ENCODE measurements at regions not wholly inside any gene's neighbourhood (a gene's known extent, or its start where the extent isn't known, plus 50 kb on each side); places are given as distances from the start of the nearest gene placed in this dataset.

DNA sequence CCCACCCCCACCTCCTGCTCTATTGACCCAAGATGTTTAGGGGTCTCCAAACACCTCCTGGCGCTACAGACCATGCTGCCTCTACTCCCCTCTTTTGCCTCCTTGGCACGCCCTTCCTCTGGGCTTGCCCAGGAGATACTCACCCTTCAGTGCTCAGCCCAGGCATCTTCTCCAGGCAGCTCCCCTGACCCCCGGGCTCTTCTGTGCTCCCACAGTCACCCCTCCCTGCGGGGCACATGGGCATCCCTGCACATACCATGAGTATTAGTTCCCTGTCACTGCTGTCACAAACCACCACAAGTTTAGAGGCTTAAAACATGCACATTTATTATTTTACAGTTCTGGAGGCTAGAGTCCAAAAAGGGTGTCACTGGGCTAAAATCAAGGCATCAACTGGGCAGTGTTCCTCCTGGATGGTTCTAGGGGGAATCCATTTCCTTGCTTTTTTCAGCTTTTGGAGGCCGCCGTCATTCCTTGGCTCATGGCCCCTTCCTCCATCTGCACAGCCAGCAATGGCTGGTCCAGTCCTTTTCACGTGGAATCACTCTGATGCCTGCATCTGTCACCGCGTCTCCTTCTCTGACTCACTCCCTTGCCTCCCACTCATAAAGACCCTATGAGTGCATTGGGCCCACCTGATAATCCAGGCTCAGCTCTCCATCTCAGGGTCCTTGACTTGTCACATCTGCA, 230.4 kb upstream of the COPS8 start:
- no peak for DNase-seq (ENCODE audit: low read depth)

DNA sequence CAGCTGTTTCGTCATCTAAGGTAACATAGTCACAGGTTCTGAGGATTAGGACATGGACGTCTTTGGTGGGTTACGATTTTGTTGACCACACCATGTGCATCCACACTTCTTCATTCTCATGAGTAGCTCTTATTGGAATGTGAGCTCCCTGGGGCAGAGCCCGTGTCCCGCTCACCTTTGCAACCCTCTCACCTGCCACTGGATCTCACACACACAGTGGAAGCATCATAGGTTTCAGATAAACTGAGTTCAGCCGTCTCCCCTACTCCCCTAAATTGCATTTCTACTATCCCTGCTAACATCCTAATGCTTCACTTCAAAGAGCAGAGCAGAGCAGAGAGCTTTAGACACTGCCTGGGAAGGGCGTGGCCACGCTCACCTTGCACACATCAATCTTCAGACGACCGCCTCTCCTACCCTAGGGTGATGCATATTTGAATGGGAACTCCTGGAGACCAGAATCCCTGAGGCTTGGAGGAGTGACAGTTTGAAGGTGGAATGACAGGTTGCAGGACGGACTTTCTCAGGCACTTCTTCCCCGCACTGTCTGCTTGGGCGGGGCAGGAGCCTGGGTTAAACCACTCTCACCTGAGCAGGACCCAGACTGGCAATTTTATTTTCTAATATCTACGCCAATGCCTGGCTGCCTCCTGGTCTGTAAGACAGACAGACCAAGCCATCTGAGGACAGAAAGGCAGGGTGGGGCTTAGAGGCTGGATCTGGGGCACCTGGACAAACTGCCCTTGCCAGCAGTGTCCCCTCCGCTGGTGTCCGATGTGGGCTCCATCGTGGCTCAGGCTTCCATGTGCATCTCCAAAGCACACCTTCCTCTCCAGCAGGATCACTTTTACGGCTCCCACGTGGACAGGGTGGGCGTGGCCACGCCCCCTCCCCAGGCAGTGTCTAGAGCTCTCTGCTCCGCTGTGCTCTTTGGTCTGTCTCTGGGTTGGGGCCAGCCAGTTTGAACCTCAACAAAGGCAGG, 229.5 kb upstream of the COPS8 start:
- no peak for DNase-seq (ENCODE audit: low read depth)

DNA sequence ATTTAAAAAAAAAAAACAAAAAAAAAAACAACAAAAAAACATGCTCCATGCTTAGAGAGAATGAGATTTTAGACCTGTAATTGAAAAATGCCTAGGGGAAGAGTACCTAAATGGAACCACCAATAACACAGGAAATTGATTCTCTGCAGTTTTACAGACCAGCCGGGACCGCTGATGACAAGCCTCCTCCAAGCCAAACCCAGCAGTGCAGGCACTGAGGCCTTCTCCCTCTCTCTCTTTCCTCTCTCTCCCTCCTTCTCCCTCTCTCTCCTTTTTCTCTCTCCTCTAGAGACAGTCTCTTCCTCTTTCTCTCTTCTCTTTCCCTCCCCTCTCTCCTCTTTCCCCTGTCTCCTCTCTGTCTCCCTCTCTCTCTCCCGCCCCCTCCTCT, 228.8 kb upstream of the COPS8 start:
- DNase-seq (ENCODE audit: low read depth) = no peak

DNA sequence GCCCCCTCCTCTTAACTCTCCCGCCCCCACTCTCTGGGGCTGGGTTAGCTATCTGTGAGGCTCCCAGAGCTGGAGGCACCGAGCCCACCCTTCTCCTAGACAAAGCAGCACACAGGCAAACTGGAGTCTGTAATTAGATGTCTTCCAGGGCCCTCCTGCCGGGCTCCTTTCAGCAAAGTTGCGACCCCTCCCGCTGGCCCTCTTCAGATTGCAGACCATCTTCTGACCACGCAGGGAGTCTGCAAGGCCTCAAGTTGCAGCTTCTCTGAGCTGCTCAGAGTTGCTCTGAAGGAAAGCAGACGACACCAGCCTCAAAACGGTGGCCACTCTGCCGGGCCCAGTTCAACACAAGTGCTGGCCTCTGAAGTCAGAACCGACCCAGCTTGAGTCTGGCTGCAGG, 228.4 kb upstream of the COPS8 start:
- DNase-seq (ENCODE audit: low read depth) = no peak

DNA sequence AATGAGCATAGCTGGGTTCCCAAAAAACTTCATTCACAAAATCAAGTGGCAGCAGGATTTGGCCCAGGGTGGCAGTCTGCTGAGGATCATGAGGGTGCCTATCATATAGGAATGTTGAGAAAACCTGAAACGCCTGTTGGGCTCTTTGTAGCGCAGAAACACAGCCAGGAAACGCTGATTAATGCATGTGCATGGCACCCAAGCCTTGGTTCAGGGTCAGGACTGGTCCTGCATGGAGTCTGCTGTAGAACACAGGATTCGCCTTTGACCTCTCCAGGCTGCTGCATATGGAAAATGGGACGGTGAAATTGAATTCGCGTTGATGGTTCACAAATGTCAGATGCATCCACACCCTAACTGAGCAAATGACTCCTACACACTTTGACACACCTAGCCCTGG, 227.9 kb upstream of the COPS8 start:
- no peak for DNase-seq (ENCODE audit: low read depth)

DNA sequence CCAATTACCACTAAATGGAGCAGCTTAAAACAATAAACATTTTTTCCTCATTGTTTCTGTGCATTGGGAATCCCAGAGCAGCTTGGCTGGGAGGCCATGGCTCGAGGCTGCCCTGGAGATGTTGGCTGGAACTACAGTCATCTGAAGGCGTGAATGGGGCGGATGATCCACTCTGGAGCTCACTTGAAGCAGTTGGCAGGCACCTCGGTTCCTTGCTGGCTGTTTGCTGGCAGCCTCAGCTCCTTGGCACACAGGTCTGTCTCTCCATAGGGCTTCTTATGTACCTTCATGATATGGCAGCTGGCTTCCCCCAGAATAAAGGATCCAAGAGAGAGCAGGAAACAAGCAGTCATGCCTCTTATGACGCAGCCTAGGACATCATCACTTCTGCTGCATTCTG, 227.0 kb upstream of the COPS8 start:
- DNase-seq (ENCODE audit: low read depth) = no peak

DNA sequence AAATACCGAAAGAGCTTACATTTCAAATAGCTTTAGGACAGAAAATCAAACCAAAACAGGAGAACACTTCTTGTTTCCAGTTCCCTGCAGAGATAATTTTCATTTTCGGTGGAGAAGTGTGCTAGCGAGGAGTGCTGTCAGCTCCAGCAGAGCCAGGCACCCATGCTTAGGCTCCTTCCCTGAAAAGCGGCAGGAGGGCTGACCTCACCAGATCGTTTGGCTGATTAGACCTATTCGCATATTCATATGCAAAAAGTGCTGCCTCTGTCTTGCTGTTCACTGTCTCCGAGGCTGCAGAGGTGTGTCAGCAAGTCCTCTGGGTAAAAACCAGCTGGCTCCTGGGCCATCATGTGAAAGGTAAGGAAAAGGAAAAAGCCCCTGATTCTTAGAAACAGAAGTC, 225.8 kb upstream of the COPS8 start:
- no peak for DNase-seq (ENCODE audit: low read depth)

DNA sequence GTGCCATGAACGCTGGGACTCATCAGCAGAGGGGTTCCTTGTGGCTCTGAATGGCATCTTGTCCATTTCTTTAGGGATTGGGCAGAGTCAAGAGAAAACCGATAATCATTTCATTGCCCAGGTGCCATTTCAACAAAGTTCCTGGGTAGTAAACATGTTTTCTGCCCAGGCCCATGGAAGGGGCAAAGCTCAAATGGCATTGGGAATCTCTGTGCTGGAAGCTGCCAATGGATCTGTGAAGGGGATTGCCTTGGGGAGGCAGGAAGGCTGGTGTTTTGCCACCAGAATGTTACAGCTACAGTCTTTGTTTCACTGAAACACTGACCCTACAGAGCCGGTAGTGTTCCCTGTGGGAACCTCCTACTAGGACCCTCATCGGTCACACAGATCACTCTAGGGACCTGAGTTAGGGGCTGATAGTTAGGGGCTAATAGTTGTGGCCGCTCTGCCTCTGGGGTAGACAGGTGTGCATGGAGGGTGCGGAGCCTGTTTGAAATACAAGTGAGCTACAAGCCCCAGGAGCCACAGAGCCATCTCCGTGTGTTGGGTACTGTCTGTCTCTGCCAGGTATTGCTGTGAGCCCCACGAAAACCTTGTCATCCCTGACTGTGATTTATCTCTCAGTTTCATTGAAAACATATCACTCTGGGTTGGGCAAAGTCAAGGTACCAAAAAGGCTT, 224.4 kb upstream of the COPS8 start:
- DNase-seq (ENCODE audit: low read depth) = no peak

DNA sequence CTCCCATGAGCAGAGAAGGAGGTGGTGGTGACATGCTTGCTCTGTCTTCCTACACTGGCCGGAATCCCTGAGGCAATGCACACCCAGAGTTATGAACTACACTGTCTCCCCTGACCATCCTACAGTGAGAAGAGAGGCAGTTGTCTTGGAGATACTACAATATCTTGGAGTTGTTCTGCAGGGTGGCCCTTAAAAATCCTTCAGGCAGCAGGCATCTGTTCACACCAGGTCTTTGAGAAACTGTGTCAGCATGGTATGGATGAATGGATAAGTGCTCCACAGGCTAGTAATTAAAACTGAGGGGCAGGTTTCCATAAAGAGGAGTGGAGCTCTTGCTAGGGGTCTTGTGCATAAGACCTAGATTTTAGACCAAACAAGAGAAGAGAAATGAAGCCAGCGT, 223.7 kb upstream of the COPS8 start:
- no peak for DNase-seq (ENCODE audit: low read depth)

DNA sequence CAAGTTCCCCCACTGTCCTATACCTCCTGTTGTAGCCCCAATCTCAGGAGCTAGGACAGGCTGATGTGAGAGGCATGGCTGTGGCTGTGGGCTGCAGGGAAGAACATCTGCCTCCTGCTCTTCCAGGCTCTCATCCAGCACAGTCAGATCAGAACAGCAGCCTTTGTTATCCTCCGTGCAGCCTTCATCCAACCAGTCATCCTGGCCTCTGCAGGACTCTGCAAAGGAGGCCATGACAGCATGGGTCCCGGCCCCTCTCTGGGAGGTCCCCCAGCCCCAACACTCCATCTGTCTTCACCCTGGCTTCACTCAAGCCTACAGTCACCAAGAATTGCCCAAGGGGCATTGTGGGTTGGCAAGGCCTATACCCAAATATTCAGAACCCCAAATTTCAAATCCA, 223.2 kb upstream of the COPS8 start:
- no peak for DNase-seq (ENCODE audit: low read depth)

DNA sequence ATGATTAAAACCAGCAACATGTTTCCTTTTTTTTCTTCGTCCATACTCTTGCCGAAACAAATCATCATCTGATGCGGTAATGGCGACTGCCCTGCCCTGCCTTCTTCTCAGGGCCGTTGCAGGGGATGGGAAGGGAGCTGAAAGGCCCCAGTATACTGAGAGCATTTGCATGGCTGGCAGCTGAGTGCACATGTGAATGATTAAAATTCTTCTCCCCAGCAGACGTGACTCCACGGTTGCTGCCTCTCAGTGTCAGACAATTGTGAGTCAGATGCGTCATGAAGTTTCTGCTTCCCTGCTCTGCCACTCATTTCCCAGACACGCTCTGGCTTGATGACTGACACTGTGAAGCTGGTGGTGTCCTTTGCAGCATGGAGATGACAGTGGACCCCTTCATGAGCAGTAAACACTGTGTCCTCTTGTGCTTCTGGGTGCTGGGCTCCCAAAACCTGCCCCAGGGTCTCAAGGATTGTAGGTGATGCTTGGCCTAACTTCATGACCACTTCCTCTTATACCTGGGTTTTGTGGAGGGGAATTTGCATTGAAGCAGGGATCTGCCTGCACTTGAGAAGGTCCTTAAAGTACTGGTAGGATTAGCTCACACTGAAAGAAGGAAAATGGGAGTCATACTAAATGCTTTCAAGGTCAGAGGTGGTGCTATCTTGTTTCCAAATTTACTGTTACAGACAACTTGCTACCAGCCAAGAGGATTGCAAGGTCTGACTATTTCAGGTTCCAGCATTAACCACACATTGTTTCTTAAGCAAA, 222.5 kb upstream of the COPS8 start:
- no peak for DNase-seq (ENCODE audit: low read depth)

DNA sequence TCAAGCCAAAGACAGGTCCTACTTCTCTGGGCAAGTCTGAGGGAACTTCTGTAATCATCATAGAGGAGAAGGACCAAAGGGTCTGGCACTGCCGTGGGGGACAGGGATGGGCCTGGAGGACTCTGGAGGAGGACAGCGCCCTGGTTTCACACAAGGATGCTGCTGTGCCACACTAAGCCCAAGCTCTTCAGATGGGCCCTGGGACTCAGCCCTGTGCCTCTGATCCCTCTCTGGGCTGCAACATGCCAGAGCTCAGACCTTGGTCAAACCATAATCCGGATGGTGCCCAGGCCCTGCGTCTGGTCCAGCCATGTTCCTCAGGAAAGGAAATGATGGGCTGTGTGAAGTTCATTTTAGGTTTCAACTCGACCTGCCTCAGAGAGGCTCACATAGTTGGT, 222.0 kb upstream of the COPS8 start:
- no peak for DNase-seq (ENCODE audit: low read depth)

DNA sequence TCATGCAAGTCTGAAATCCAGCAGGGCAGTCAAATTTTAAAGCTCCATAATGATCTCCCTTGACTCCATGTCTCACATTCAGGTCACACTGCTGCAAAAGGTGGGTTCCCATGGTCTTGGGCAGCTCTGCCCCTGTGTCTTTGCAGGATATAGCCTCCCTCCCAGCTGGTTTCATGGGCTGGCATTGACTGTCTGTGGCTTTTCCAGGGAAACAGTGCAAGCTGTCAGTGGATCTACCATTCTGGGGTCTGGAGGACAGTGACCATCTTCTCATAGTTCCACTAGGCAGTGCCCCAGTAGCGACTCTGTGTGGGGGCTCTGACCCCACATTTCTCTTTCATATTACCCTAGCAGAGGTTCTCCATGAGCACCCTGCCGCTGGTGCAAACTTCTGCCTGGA, 220.6 kb upstream of the COPS8 start:
- DNase-seq (ENCODE audit: low read depth) = no peak

DNA sequence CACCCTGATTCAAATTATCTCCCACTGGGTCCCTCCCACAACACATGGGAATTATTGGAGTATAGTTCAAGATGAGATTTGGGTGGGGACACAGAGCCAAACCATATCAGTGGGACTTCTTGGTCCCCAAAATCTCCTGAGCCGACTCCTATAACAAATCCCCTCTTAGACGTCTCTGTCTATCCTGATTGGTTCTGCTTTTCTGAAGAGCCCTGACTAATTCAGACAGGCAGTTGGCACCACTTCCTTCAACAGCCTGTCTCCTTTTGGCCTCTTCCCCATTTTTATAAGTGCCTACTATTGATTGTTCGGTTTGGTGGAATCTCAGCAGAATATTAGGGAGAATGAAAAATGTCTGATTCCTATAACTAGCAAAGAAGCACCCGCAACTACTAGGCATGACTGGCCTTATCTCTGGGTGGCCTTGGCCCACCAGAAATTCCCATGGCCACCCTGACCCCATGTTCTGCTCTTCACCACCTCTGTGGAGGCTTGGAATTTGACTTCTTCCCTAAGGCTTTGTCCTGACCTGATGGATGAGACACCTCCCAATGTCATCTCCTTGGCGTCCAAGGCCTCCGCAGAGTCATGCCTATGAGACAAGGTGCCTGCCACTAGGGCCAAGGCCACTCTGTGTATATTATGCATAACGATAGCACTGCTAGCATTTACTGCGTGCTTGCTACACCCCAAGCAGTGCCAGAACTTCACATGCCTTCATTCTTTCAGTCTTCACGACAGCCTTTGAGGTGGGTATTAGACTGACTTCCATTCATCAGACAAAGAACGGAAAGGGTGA, 218.9 kb upstream of the COPS8 start:
- DNase-seq (ENCODE audit: low read depth) = no peak

DNA sequence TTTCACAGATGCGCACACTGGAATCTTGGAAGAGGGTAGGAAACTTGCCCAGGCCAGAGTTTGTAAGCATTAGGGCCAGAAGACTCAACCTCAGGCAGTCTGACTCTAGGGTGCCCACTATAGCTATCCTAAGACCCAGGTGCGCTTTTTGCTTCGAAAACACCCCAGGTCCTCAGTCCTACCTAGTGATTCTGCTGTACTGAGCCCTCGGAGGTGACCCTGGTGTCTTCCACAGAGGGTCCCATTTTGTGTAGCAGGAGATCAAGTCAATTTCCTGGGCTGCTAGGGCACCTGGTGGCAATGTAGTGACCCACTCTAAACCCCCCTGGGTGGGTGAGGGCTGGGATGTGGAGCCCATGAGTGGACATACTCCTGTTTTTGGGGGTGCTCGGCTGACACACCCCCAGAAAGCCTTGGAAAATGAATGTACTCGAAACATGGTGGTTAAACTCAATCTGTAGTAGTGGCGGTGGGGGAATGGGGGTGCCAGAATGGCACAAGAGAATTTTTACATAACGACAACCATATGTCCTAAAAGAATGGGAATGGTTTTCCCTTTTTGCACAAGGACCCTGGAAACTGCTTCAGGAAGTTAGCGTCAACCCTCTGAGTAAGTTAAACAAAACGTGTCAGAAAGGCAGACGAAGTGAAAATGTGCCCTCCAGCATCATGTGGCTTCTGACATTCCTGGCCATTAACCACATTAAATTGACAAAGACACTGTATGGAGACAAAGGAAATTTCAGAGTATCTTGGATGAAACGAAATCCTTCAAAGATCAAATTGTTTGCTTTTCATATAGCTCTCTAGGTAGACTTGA, 218.0 kb upstream of the COPS8 start:
- DNase-seq (ENCODE audit: low read depth) = no peak

DNA sequence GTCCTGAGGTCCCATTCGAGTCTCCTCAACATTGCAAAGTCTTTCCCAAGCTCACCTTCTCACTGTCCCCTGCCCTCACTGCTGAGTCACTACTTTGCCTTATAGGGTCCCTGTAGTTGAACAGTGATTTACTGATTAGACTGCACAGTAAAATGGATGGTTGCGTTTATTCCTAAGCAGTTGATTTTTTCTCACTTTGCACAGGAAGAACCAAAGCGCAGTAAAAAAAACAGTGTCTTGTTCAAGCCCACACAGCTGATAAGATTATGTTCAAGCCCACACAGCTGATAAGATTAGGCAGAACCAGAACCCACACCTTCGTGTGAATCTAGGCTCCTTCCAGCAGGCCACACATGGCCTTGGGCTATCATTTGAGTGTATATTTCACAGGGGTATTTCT, 215.3 kb upstream of the COPS8 start:
- no peak for DNase-seq (ENCODE audit: low read depth)

DNA sequence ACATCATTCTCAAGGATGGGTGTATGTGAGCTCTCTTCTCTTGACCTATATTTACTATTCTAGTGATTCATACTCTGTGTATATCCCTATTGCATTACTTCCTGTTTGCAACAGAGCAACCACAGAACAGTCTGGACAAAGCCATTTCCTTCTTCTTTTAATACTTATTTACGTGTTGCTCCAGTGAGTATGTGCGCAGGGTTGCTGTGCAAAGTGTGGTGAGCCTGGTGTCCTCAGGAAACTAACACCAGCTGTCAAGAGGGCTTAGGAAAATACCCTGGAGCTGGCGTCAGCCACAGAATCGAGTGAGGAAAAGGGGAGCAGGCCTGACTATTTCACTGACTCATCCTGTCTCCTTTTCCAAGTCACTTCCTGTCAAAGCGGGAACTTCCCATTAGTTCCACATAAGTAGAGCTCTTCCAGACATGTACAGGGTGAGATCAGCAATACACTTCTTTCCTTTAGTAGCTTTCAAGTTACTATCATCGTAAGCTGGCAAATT, 214.1 kb upstream of the COPS8 start:
- DNase-seq (ENCODE audit: low read depth) = no peak

DNA sequence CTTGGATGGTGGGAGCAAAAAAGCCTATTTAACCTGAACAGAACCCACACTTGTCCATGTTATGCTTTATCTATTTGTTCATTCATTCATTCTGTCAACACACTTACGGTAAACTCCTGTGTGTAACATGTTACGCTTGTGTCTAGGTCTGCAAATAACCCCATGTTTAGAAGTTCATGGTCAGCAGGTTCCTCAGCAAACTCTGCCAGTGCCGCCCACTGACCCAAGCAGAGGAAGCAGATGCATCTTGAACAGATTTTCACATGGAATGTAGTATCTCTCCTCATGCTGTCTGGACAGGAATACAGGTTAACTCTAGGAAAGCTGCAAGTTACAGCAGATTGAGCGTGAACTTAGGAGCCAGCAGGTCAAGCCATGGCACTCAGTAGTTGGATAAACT, 213.7 kb upstream of the COPS8 start:
- DNase-seq (ENCODE audit: low read depth) = no peak

DNA sequence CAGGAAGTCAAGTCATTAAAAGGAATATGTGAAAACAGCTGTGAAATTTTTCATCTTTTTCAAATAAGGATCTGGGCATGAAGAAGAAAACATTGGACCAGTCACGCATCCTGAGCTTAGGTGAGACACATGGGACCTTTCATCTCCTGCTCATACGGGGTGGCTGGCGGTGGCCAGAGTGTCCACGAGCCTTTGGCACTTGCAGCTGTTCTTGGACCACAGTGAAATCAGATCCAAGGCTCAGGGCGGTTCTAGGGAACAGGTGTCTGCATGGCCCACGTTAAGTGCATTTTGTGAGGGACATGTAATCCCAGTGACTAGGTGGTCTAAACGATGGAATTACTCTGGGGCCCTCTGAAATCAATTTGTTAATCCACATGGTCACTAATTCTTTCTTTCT, 212.7 kb upstream of the COPS8 start:
- no peak for DNase-seq (ENCODE audit: low read depth)

DNA sequence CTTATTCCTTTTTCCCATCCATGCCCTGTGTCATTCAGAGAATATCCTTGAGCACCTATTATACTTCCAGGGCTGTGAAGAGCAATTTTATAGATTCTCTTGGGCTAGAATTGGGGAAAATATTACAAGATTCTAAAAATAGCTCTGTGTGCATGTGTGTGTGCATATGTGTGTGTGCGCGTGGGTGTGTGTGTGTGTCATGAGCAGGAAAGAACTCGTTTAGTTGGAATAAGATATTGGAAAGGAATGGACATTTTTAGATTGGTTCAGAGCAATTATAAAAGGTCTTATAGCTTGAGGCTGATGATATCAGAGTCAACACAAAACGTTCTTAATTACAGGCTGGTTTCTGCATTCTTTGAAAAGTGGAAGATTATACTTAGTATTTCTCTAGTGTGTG, 212.1 kb upstream of the COPS8 start:
- DNase-seq (ENCODE audit: low read depth) = no peak
